Fibroblast of lung (primary cell): ENCODE measurements at regions not wholly inside any gene's neighbourhood (a gene's known extent, or its start where the extent isn't known, plus 50 kb on each side); places are given as distances from the start of the nearest gene placed in this dataset.

ENCODE experiments used
- CTCF ChIP-seq, 2 donors: IDR thresholded peaks in 1 of 2; conservative IDR thresholded peaks in 1 of 2; 1 replicate in 1 of 2; 2 replicates in 1 of 2; pipeline ENCODE4 v1.5.1; 2011 to 2012; ENCODE audit warnings: low read length in 2 of 2, control low read depth in 1 of 2, inconsistent platforms in 1 of 2, low read depth in 1 of 2, mild to moderate bottlenecking in 1 of 2
- EZH2 ChIP-seq: IDR thresholded peaks from 2 replicates; pipeline ENCODE4 v1.5.1; 2012; ENCODE audit warnings: low read length, control low read depth, mild to moderate bottlenecking; ENCODE audit errors: missing control alignments

- TF ChIP-seq EZH2 (no peak), CTCF (conservative IDR thresholded peaks at IDR 0.05 in 1 of 2, IDR thresholded peaks at IDR 0.05 in 1 of 2; ENCODE audit: low read depth in 1 of 2, low read length in 2 of 2) (no peak)
These were observed 51.9 kb upstream of the SH3PXD2B start for GRCh38 chr5:172506251-172506650.
